B cell (primary cell): ENCODE measurements at regions not wholly inside any gene's neighbourhood (a gene's known extent, or its start where the extent isn't known, plus 50 kb on each side); places are given as distances from the start of the nearest gene placed in this dataset.

ENCODE experiments used
- ATAC-seq: fragments of 200-7000 bp; cut with Tn5 transposase; one replicate; pipeline ENCODE4 v1.10.0; 2021; ENCODE audit warnings: low read depth, mild to moderate bottlenecking, moderate number of reproducible peaks, moderate library complexity
- CTCF ChIA-PET: fragments of 350-600 bp; sonication (Branson Sonifier 250); formaldehyde crosslinking; loops from one replicate; lab custom pipeline; 2021; ENCODE audit warnings: antibody characterized with exemption, inconsistent platforms; lab: Charles Lee
- POLR2A ChIA-PET: fragments of 350-600 bp; sonication (Branson Sonifier 250); formaldehyde crosslinking; loops from one replicate; lab custom pipeline; 2021; ENCODE audit warnings: antibody characterized with exemption; lab: Charles Lee
- DNase-seq: peaks from one replicate; pipeline ENCODE4 v3.0.0; 2013
- H2AFZ ChIP-seq: 2 replicates; pipeline ENCODE4 v1.6.1; 2012; ENCODE audit warnings: mild to moderate bottlenecking, low read depth, low read length; ENCODE audit not compliant: insufficient read depth, poor library complexity, severe bottlenecking
- H3K27ac ChIP-seq, 2 donors: 1 replicate in 1 of 2; 2 replicates in 1 of 2; pipeline ENCODE4 v1.5.1; 2012 to 2013; ENCODE audit warnings: low read length in 2 of 2, mild to moderate bottlenecking in 2 of 2, moderate library complexity in 1 of 2
- H3K27me3 ChIP-seq, 4 experiments: fragments of 200-600 bp in 1 of 4; sonication (generic) in 1 of 4; replicated peaks in 1 of 4; 1 replicate in 2 of 4; 2 replicates in 2 of 4; pipeline versions ENCODE4 v1.6.1 to v1.7.0; 2013 to 2016; ENCODE audit warnings: low read length in 3 of 4, mild to moderate bottlenecking in 2 of 4, mixed read lengths in 1 of 4, moderate library complexity in 1 of 4; ENCODE audit not compliant: insufficient read depth in 4 of 4, control insufficient read depth in 3 of 4; ENCODE audit errors: control extremely low read depth in 1 of 4
- H3K36me3 ChIP-seq, 2 experiments: replicated peaks in 1 of 2; 1 replicate in 1 of 2; 2 replicates in 1 of 2; pipeline versions ENCODE4 v1.6.1 to v1.7.1; 2013; ENCODE audit warnings: low read length in 1 of 2; ENCODE audit not compliant: insufficient read depth in 2 of 2, control insufficient read depth in 1 of 2; ENCODE audit errors: control extremely low read depth in 1 of 2, extremely low read depth in 1 of 2
- H3K4me1 ChIP-seq, 2 donors: fragments of 200-600 bp in 1 of 2; sonication (generic) in 1 of 2; 1 replicate in 1 of 2; 2 replicates in 1 of 2; pipeline versions ENCODE4 v1.5.1 to v1.6.1; 2013 to 2017; ENCODE audit warnings: low read length in 2 of 2; ENCODE audit not compliant: control insufficient read depth in 2 of 2, insufficient read depth in 2 of 2
- H3K4me2 ChIP-seq: replicated peaks from 2 replicates; pipeline ENCODE3; 2012; ENCODE audit warnings: mild to moderate bottlenecking, low read depth, low read length; ENCODE audit not compliant: poor library complexity, severe bottlenecking
- H3K4me3 ChIP-seq, 5 experiments: fragments of 200-600 bp in 1 of 5; sonication (generic) in 1 of 5; 1 replicate in 3 of 5; 2 replicates in 2 of 5; pipeline versions ENCODE4 v1.5.1 to v1.7.0; 2011 to 2016; ENCODE audit warnings: low read length in 4 of 5, mild to moderate bottlenecking in 4 of 5, low read depth in 2 of 5, control low read depth in 1 of 5, moderate library complexity in 1 of 5; ENCODE audit not compliant: insufficient read depth in 1 of 5; ENCODE audit errors: control extremely low read depth in 1 of 5, extremely low read depth in 1 of 5
- H3K79me2 ChIP-seq: fragments of 200-600 bp; sonication (generic); one replicate; pipeline ENCODE4 v1.6.0; 2016; ENCODE audit warnings: low read length; ENCODE audit not compliant: control insufficient read depth, insufficient read depth
- H3K9ac ChIP-seq: fragments of 200-600 bp; sonication (generic); 2 replicates; pipeline ENCODE4 v1.6.1; 2017; ENCODE audit warnings: mild to moderate bottlenecking, low read length, moderate library complexity
- H3K9me3 ChIP-seq, 3 donors: one replicate each; pipeline versions ENCODE4 v1.6.1 to v1.7.1; 2013; ENCODE audit warnings: low read length in 2 of 3; ENCODE audit not compliant: control insufficient read depth in 2 of 3, insufficient read depth in 1 of 3; ENCODE audit errors: control extremely low read depth in 1 of 3
- H4K20me1 ChIP-seq: 2 replicates; pipeline ENCODE4 v1.6.0; 2012; ENCODE audit warnings: mild to moderate bottlenecking, low read length; ENCODE audit not compliant: insufficient read depth, control insufficient read depth, poor library complexity, severe bottlenecking
- H3K27ac Mint-ChIP-seq: one replicate; pipeline ENCODE4 v1.8.0; 2021; ENCODE audit warnings: mixed read lengths
- H3K27me3 Mint-ChIP-seq: one replicate; pipeline ENCODE4 v1.8.0; 2021; ENCODE audit warnings: mixed read lengths
- H3K4me1 Mint-ChIP-seq: one replicate; pipeline ENCODE4 v1.8.0; 2021; ENCODE audit warnings: mixed read lengths
- H3K4me3 Mint-ChIP-seq: one replicate; pipeline ENCODE4 v1.8.0; 2021; ENCODE audit warnings: mixed read lengths
- H3K9me3 Mint-ChIP-seq: one replicate; pipeline ENCODE4 v1.8.0; 2022; ENCODE audit warnings: mixed read lengths; ENCODE audit not compliant: insufficient read depth
- CTCF ChIP-seq: fragments of 200-600 bp; IDR thresholded peaks from one replicate; pipeline ENCODE4 v1.8.0; 2022; ENCODE audit warnings: antibody characterized with exemption, mild to moderate bottlenecking
- EZH2 ChIP-seq: IDR thresholded peaks from 2 replicates; pipeline ENCODE4 v1.6.1; 2012; ENCODE audit warnings: borderline replicate concordance, low read depth, mild to moderate bottlenecking, moderate library complexity, low read length; ENCODE audit not compliant: insufficient read depth, poor library complexity, severe bottlenecking
- WGBS: methylation state at CpG from one replicate; pipeline ENCODE4 v1.1.5; 2013; ENCODE audit warnings: missing lambda C conversion rate; ENCODE audit not compliant: insufficient coverage; 5-methylcytosine and 5-hydroxymethylcytosine counted together
- intact Hi-C: fragments of 100-400 bp; cut with micrococcal nuclease; formaldehyde crosslinking; loops from one replicate; pipeline ENCODE4 v1.10.0; 2022

GRCh38 chr13:18943273-18943672 lies 238.4 kb downstream of the TUBA3C start:
- Histone ChIP-seq H3K27ac (no peak overlapping the region), H3K4me1 (no peaks in the 10 kb centered on the region), H4K20me1 (no peaks in the 10 kb centered on the region), H3K79me2 (no peaks in the 10 kb centered on the region), H3K4me3 (no peak overlapping the region), H2AFZ (no peak overlapping the region), H3K9ac (no peak overlapping the region), H3K4me2 (no peak overlapping the region), H3K27me3 (no peaks in the 10 kb centered on the region), H3K9me3 (peaks cover 0 to 33% (median 0%) of the 10 kb centered on the region in 3 donors), H3K36me3 (no peaks in the 10 kb centered on the region)
- Mint-ChIP-seq H3K4me3 (no peak overlapping the region), H3K4me1 (no peaks in the 10 kb centered on the region), H3K9me3 (no peaks in the 10 kb centered on the region), H3K27me3 (no peaks in the 10 kb centered on the region), H3K27ac (no peak overlapping the region)
- DNase-seq (no peak), ATAC-seq (no peak)
- WGBS, result 86% methylated on average over 22 of the region's 22 CpGs
- POLR2A ChIA-PET, result no interaction called here
- intact Hi-C loops, result no loop called here
- no peak for TF ChIP-seq EZH2
- no peak for TF ChIP-seq CTCF
- CTCF ChIA-PET, result no interaction called here

GRCh38 chr13:18936104-18936503 lies 245.5 kb downstream of the TUBA3C start:
- WGBS, result 89% methylated on average over 1 of the region's 3 CpGs
- Histone ChIP-seq H3K9me3 (no peaks in the 10 kb centered on the region), H3K9ac (no peak overlapping the region), H3K27me3 (no peaks in the 10 kb centered on the region), H3K4me1 (no peaks in the 10 kb centered on the region), H3K36me3 (no peaks in the 10 kb centered on the region), H3K27ac (no peak overlapping the region), H2AFZ (no peak overlapping the region), H3K4me3 (no peak overlapping the region), H3K79me2 (no peaks in the 10 kb centered on the region), H3K4me2 (no peak overlapping the region), H4K20me1 (no peaks in the 10 kb centered on the region)
- H3K4me1 Mint-ChIP-seq, result no peaks in the 10 kb centered on the region
- CTCF ChIA-PET, result no interaction called here
- DNase-seq (no peak), ATAC-seq (no peak)
- POLR2A ChIA-PET, result no interaction called here
- no peaks in the 10 kb centered on the region for H3K9me3 Mint-ChIP-seq
- no peak overlapping the region for H3K27ac Mint-ChIP-seq
- no peaks in the 10 kb centered on the region for H3K27me3 Mint-ChIP-seq
- H3K4me3 Mint-ChIP-seq, result no peak overlapping the region
- TF ChIP-seq CTCF, result no peak
- no peak for TF ChIP-seq EZH2
- intact Hi-C loops, result no loop called here
